Panc1 (cell line): ENCODE measurements at regions not wholly inside any gene's neighbourhood (a gene's known extent, or its start where the extent isn't known, plus 50 kb on each side); places are given as distances from the start of the nearest gene placed in this dataset.

ENCODE experiments used
- POLR2AphosphoS5 ChIP-seq: IDR thresholded peaks from 2 replicates; pipeline ENCODE4 v1.6.1; 2012; ENCODE audit warnings: mild to moderate bottlenecking, low read depth, low read length, moderate library complexity
- TCF7L2 ChIP-seq: IDR thresholded peaks from 2 replicates; pipeline ENCODE4 v1.6.1; 2011; ENCODE audit warnings: mild to moderate bottlenecking, low read depth, low read length, inconsistent platforms
- TF ChIP-seq, protein P1 (sequence below): fragments of 450-650 bp; IDR thresholded peaks from 2 replicates; pipeline ENCODE4 v1.5.1; 2017; ENCODE audit warnings: mild to moderate bottlenecking

DNA sequence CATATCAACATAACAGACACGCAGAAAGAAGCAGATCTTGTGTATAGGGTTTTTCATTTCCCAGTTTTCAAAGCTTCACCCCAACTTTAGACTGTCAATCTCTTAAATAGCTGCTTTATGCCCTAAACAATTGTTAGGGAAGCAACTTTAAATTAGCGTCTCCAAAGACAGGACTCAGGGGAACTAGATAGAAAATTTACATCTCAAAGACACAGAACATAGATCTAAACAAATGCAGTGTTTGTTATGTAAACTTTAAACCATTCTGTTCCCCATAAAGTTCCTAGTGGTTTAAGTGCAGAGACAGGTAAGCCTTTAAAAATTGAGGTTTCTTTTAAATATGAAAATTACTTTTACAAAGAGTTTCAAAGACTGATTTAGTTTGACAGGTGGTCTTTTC lies 379.2 kb upstream of the GHITM start:
- TF ChIP-seq, protein P1, sequence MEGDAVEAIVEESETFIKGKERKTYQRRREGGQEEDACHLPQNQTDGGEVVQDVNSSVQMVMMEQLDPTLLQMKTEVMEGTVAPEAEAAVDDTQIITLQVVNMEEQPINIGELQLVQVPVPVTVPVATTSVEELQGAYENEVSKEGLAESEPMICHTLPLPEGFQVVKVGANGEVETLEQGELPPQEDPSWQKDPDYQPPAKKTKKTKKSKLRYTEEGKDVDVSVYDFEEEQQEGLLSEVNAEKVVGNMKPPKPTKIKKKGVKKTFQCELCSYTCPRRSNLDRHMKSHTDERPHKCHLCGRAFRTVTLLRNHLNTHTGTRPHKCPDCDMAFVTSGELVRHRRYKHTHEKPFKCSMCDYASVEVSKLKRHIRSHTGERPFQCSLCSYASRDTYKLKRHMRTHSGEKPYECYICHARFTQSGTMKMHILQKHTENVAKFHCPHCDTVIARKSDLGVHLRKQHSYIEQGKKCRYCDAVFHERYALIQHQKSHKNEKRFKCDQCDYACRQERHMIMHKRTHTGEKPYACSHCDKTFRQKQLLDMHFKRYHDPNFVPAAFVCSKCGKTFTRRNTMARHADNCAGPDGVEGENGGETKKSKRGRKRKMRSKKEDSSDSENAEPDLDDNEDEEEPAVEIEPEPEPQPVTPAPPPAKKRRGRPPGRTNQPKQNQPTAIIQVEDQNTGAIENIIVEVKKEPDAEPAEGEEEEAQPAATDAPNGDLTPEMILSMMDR = no peak
- no peak for TF ChIP-seq POLR2AphosphoS5
- TF ChIP-seq TCF7L2 = no peak
